ENCODE measurements at regions not wholly inside any gene's neighbourhood (a gene's known extent, or its start where the extent isn't known, plus 50 kb on each side); places are given as distances from the start of the nearest gene placed in this dataset.

- no peak overlapping the region for H3K4me3 Mint-ChIP-seq
- H3K4me1 Mint-ChIP-seq (ENCODE audit: low read depth) = no peaks in the 10 kb centered on the region
- H3K36me3 Mint-ChIP-seq (ENCODE audit: low read depth) = no peaks in the 10 kb centered on the region
- intact Hi-C loops (cut with micrococcal nuclease) = no loop called here
- H3K9me3 Mint-ChIP-seq = peaks cover 15% of the 10 kb centered on the region
- DNase-seq = no peak
- CTCF ChIA-PET = no interaction called here
- no peaks in the 10 kb centered on the region for H3K27me3 Mint-ChIP-seq (ENCODE audit: low read depth)
- no peak overlapping the region for H3K27ac Mint-ChIP-seq
Measured at GRCh38 chr20:55251170-55251569, 754.1 kb downstream of the CBLN4 start.

- CTCF ChIA-PET = no interaction called here
- Mint-ChIP-seq H3K27me3 (ENCODE audit: low read depth) (no peaks in the 10 kb centered on the region), H3K4me3 (no peak overlapping the region), H3K4me1 (ENCODE audit: low read depth) (no peaks in the 10 kb centered on the region), H3K9me3 (peaks cover 9% of the 10 kb centered on the region), H3K27ac (no peak overlapping the region), H3K36me3 (ENCODE audit: low read depth) (no peaks in the 10 kb centered on the region)
- DNase-seq = no peak
- intact Hi-C loops (cut with micrococcal nuclease) = no loop called here
Measured at GRCh38 chr20:55242853-55243252, 762.5 kb downstream of the CBLN4 start.

GRCh38 chr20:55239269-55239668 is 763.9 kb downstream of the DOK5 start:
- intact Hi-C loops (cut with micrococcal nuclease) = no loop called here
- Mint-ChIP-seq H3K9me3 (no peaks in the 10 kb centered on the region), H3K27ac (no peak overlapping the region), H3K27me3 (ENCODE audit: low read depth) (peaks cover 4% of the 10 kb centered on the region), H3K4me1 (ENCODE audit: low read depth) (no peaks in the 10 kb centered on the region), H3K4me3 (no peak overlapping the region), H3K36me3 (ENCODE audit: low read depth) (no peaks in the 10 kb centered on the region)
- CTCF ChIA-PET = no interaction called here
- no peak for DNase-seq

- H3K4me3 Mint-ChIP-seq = no peak overlapping the region
- no peak for DNase-seq
- CTCF ChIA-PET = no interaction called here
- H3K4me1 Mint-ChIP-seq (ENCODE audit: low read depth) = no peaks in the 10 kb centered on the region
- no peak overlapping the region for H3K27ac Mint-ChIP-seq
- peaks cover 4% of the 10 kb centered on the region for H3K27me3 Mint-ChIP-seq (ENCODE audit: low read depth)
- H3K36me3 Mint-ChIP-seq (ENCODE audit: low read depth) = no peaks in the 10 kb centered on the region
- peaks cover 1% of the 10 kb centered on the region for H3K9me3 Mint-ChIP-seq
- intact Hi-C loops (cut with micrococcal nuclease) = no loop called here
Measured at GRCh38 chr20:55232647-55233046, 757.3 kb downstream of the DOK5 start.

- intact Hi-C loops (cut with micrococcal nuclease) = no loop called here
- Mint-ChIP-seq H3K9me3 (peaks cover 1% of the 10 kb centered on the region), H3K36me3 (ENCODE audit: low read depth) (no peaks in the 10 kb centered on the region), H3K27me3 (ENCODE audit: low read depth) (no peaks in the 10 kb centered on the region), H3K27ac (no peak overlapping the region), H3K4me3 (no peak overlapping the region), H3K4me1 (ENCODE audit: low read depth) (no peaks in the 10 kb centered on the region)
- CTCF ChIA-PET = no interaction called here
- DNase-seq = no peak
Measured at GRCh38 chr20:55229451-55229850, 754.1 kb downstream of the DOK5 start.

GRCh38 chr20:55216525-55217242 is 741.3 kb downstream of the DOK5 start:
- no peaks in the 10 kb centered on the region for H3K36me3 Mint-ChIP-seq (ENCODE audit: low read depth)
- H3K4me3 Mint-ChIP-seq = no peak overlapping the region
- CTCF ChIA-PET = no interaction called here
- H3K4me1 Mint-ChIP-seq (ENCODE audit: low read depth) = no peaks in the 10 kb centered on the region
- H3K27me3 Mint-ChIP-seq (ENCODE audit: low read depth) = no peaks in the 10 kb centered on the region
- intact Hi-C loops (cut with micrococcal nuclease) = no loop called here
- no peak overlapping the region for H3K27ac Mint-ChIP-seq
- DNase-seq = no peak
- peaks cover 16% of the 10 kb centered on the region for H3K9me3 Mint-ChIP-seq

- Mint-ChIP-seq H3K27me3 (ENCODE audit: low read depth) (no peaks in the 10 kb centered on the region), H3K27ac (no peak overlapping the region), H3K9me3 (peaks cover 10% of the 10 kb centered on the region), H3K36me3 (ENCODE audit: low read depth) (no peaks in the 10 kb centered on the region), H3K4me3 (no peak overlapping the region), H3K4me1 (ENCODE audit: low read depth) (no peaks in the 10 kb centered on the region)
- CTCF ChIA-PET = no interaction called here
- intact Hi-C loops (cut with micrococcal nuclease) = no loop called here
- DNase-seq = no peak
Measured at GRCh38 chr20:55213653-55214052, 738.3 kb downstream of the DOK5 start.

- H3K27me3 Mint-ChIP-seq (ENCODE audit: low read depth) = no peaks in the 10 kb centered on the region
- no peak for DNase-seq
- CTCF ChIA-PET = no interaction called here
- peaks cover 10% of the 10 kb centered on the region for H3K9me3 Mint-ChIP-seq
- no peak overlapping the region for H3K4me3 Mint-ChIP-seq
- H3K36me3 Mint-ChIP-seq (ENCODE audit: low read depth) = no peaks in the 10 kb centered on the region
- no peak overlapping the region for H3K27ac Mint-ChIP-seq
- H3K4me1 Mint-ChIP-seq (ENCODE audit: low read depth) = no peaks in the 10 kb centered on the region
- intact Hi-C loops (cut with micrococcal nuclease) = no loop called here
Measured at GRCh38 chr20:55211481-55211880, 736.1 kb downstream of the DOK5 start.

- Mint-ChIP-seq H3K27ac (no peak overlapping the region), H3K4me3 (no peak overlapping the region), H3K9me3 (peaks cover 7% of the 10 kb centered on the region), H3K4me1 (ENCODE audit: low read depth) (no peaks in the 10 kb centered on the region), H3K36me3 (ENCODE audit: low read depth) (no peaks in the 10 kb centered on the region), H3K27me3 (ENCODE audit: low read depth) (no peaks in the 10 kb centered on the region)
- no peak for DNase-seq
- CTCF ChIA-PET = no interaction called here
- intact Hi-C loops (cut with micrococcal nuclease) = no loop called here
Measured at GRCh38 chr20:55205665-55206064, 730.3 kb downstream of the DOK5 start.

GRCh38 chr20:55200317-55200716 is 724.9 kb downstream of the DOK5 start:
- no peaks in the 10 kb centered on the region for H3K27me3 Mint-ChIP-seq (ENCODE audit: low read depth)
- H3K4me3 Mint-ChIP-seq = no peak overlapping the region
- H3K9me3 Mint-ChIP-seq = peaks cover 10% of the 10 kb centered on the region
- H3K27ac Mint-ChIP-seq = no peak overlapping the region
- CTCF ChIA-PET = no interaction called here
- no peaks in the 10 kb centered on the region for H3K36me3 Mint-ChIP-seq (ENCODE audit: low read depth)
- H3K4me1 Mint-ChIP-seq (ENCODE audit: low read depth) = no peaks in the 10 kb centered on the region
- intact Hi-C loops (cut with micrococcal nuclease) = no loop called here
- no peak for DNase-seq

GRCh38 chr20:55194947-55195346 is 719.6 kb downstream of the DOK5 start:
- H3K36me3 Mint-ChIP-seq (ENCODE audit: low read depth) = no peaks in the 10 kb centered on the region
- no peak for DNase-seq
- H3K27ac Mint-ChIP-seq = no peak overlapping the region
- peaks cover 5% of the 10 kb centered on the region for H3K9me3 Mint-ChIP-seq
- intact Hi-C loops (cut with micrococcal nuclease) = no loop called here
- no peak overlapping the region for H3K4me3 Mint-ChIP-seq
- H3K4me1 Mint-ChIP-seq (ENCODE audit: low read depth) = no peaks in the 10 kb centered on the region
- CTCF ChIA-PET = no interaction called here
- no peaks in the 10 kb centered on the region for H3K27me3 Mint-ChIP-seq (ENCODE audit: low read depth)

GRCh38 chr20:55186228-55186627 is 710.8 kb downstream of the DOK5 start:
- CTCF ChIA-PET = no interaction called here
- Mint-ChIP-seq H3K36me3 (ENCODE audit: low read depth) (no peaks in the 10 kb centered on the region), H3K27ac (no peak overlapping the region), H3K9me3 (peaks cover 8% of the 10 kb centered on the region), H3K4me3 (no peak overlapping the region), H3K4me1 (ENCODE audit: low read depth) (no peaks in the 10 kb centered on the region), H3K27me3 (ENCODE audit: low read depth) (no peaks in the 10 kb centered on the region)
- DNase-seq = no peak
- intact Hi-C loops (cut with micrococcal nuclease) = no loop called here

- no peak overlapping the region for H3K4me3 Mint-ChIP-seq
- H3K4me1 Mint-ChIP-seq (ENCODE audit: low read depth) = no peaks in the 10 kb centered on the region
- CTCF ChIA-PET = no interaction called here
- H3K9me3 Mint-ChIP-seq = peaks cover 11% of the 10 kb centered on the region
- H3K27me3 Mint-ChIP-seq (ENCODE audit: low read depth) = no peaks in the 10 kb centered on the region
- peaks cover 1% of the 10 kb centered on the region for H3K36me3 Mint-ChIP-seq (ENCODE audit: low read depth)
- H3K27ac Mint-ChIP-seq = no peak overlapping the region
- intact Hi-C loops (cut with micrococcal nuclease) = no loop called here
- DNase-seq = no peak
Measured at GRCh38 chr20:55175081-55175480, 699.7 kb downstream of the DOK5 start.

GRCh38 chr20:55174635-55175034 is 699.2 kb downstream of the DOK5 start:
- intact Hi-C loops (cut with micrococcal nuclease) = no loop called here
- no peak for DNase-seq
- H3K36me3 Mint-ChIP-seq (ENCODE audit: low read depth) = no peaks in the 10 kb centered on the region
- H3K27ac Mint-ChIP-seq = no peak overlapping the region
- CTCF ChIA-PET = no interaction called here
- H3K9me3 Mint-ChIP-seq = peaks cover 8% of the 10 kb centered on the region
- no peaks in the 10 kb centered on the region for H3K4me1 Mint-ChIP-seq (ENCODE audit: low read depth)
- no peaks in the 10 kb centered on the region for H3K27me3 Mint-ChIP-seq (ENCODE audit: low read depth)
- H3K4me3 Mint-ChIP-seq = no peak overlapping the region
